HAP-1 (cell line): ENCODE measurements at regions not wholly inside any gene's neighbourhood (a gene's known extent, or its start where the extent isn't known, plus 50 kb on each side); places are given as distances from the start of the nearest gene placed in this dataset.
"Not testable (repeated sequence)": the region's sequence is repeated elsewhere in the genome, so short reads cannot be mapped to it uniquely, and the experiment has no call there.

Experiments
- DNase-seq, 2 experiments: peaks; one replicate each; pipeline ENCODE4 v3.0.0-alpha.2; 2016 to 2020; ENCODE audit warnings: low spot score in 2 of 2
- H3K27me3 ChIP-seq: fragments of 250-450 bp; sonication (Bioruptor Pico); 2 replicates; pipeline ENCODE4 v1.5.1; 2020; ENCODE audit warnings: low read depth, mild to moderate bottlenecking, moderate library complexity
- H3K36me3 ChIP-seq: fragments of 250-450 bp; sonication (Bioruptor Pico); replicated peaks from 2 replicates; pipeline ENCODE4 v1.5.1; 2020; ENCODE audit warnings: mild to moderate bottlenecking
- H3K4me1 ChIP-seq: fragments of 250-450 bp; sonication (Bioruptor Pico); 2 replicates; pipeline ENCODE4 v1.5.1; 2020; ENCODE audit warnings: mild to moderate bottlenecking
- H3K4me3 ChIP-seq: fragments of 250-450 bp; sonication (Bioruptor Pico); 2 replicates; pipeline ENCODE4 v1.5.1; 2020; ENCODE audit warnings: mild to moderate bottlenecking, moderate library complexity
- H3K9me3 ChIP-seq: fragments of 250-450 bp; sonication (Bioruptor Pico); 2 replicates; pipeline ENCODE4 v1.5.1; 2020; ENCODE audit warnings: mild to moderate bottlenecking, moderate library complexity
- in situ Hi-C: fragments of 300-500 bp; cut with MboI; formaldehyde crosslinking; loops from 3 replicates; pipeline ENCODE4 v1.14.3; 2020; ENCODE audit warnings: low sequenced_read_pairs, inconsistent platforms, mixed read lengths

- H3K4me1 ChIP-seq, DNase-seq, H3K27me3 ChIP-seq, in situ Hi-C loops, H3K9me3 ChIP-seq, H3K36me3 ChIP-seq, H3K4me3 ChIP-seq: not testable (repeated sequence)
These were observed 290.3 kb upstream of the NPAP1 start for GRCh38 chr15:24385258-24385657.

- Histone ChIP-seq H3K4me1 (no peaks in the 10 kb centered on the region), H3K27me3 (no peaks in the 10 kb centered on the region), H3K4me3 (no peak overlapping the region), H3K9me3 (no peaks in the 10 kb centered on the region), H3K36me3 (no peaks in the 10 kb centered on the region)
- no peak for DNase-seq
- in situ Hi-C loops = no loop called here
These were observed 281.3 kb upstream of the NPAP1 start for GRCh38 chr15:24394303-24394702.

- DNase-seq, H3K9me3 ChIP-seq, H3K4me3 ChIP-seq, H3K36me3 ChIP-seq, H3K4me1 ChIP-seq, H3K27me3 ChIP-seq, in situ Hi-C loops: not testable (repeated sequence)
These were observed 262.9 kb upstream of the NPAP1 start for GRCh38 chr15:24412649-24413048.

GRCh38 chr15:24426286-24427054 lies 249.1 kb upstream of the NPAP1 start:
- DNase-seq, H3K36me3 ChIP-seq, H3K4me1 ChIP-seq, H3K9me3 ChIP-seq, H3K27me3 ChIP-seq, H3K4me3 ChIP-seq, in situ Hi-C loops: not testable (repeated sequence)

- H3K9me3 ChIP-seq, H3K27me3 ChIP-seq, H3K4me3 ChIP-seq, H3K4me1 ChIP-seq, in situ Hi-C loops, DNase-seq, H3K36me3 ChIP-seq: not testable (repeated sequence)
These were observed 248.5 kb upstream of the NPAP1 start for GRCh38 chr15:24427055-24427400.

GRCh38 chr15:24435075-24435820 lies 240.3 kb upstream of the NPAP1 start:
- DNase-seq, H3K9me3 ChIP-seq, H3K36me3 ChIP-seq, H3K4me3 ChIP-seq, in situ Hi-C loops, H3K4me1 ChIP-seq, H3K27me3 ChIP-seq: not testable (repeated sequence)

GRCh38 chr15:24437270-24437669 lies 238.3 kb upstream of the NPAP1 start:
- H3K4me1 ChIP-seq, DNase-seq, H3K36me3 ChIP-seq, in situ Hi-C loops, H3K27me3 ChIP-seq, H3K4me3 ChIP-seq, H3K9me3 ChIP-seq: not testable (repeated sequence)

- DNase-seq, H3K9me3 ChIP-seq, H3K4me1 ChIP-seq, H3K36me3 ChIP-seq, H3K4me3 ChIP-seq, H3K27me3 ChIP-seq, in situ Hi-C loops: not testable (repeated sequence)
These were observed 237.8 kb upstream of the NPAP1 start for GRCh38 chr15:24437735-24438134.

- in situ Hi-C loops, H3K36me3 ChIP-seq, H3K9me3 ChIP-seq, DNase-seq, H3K4me3 ChIP-seq, H3K27me3 ChIP-seq, H3K4me1 ChIP-seq: not testable (repeated sequence)
These were observed 198.2 kb upstream of the NPAP1 start for GRCh38 chr15:24477107-24478025.

GRCh38 chr15:24485885-24486567 lies 189.5 kb upstream of the NPAP1 start:
- H3K4me3 ChIP-seq, in situ Hi-C loops, H3K27me3 ChIP-seq, H3K9me3 ChIP-seq, H3K36me3 ChIP-seq, DNase-seq, H3K4me1 ChIP-seq: not testable (repeated sequence)

- H3K9me3 ChIP-seq, DNase-seq, in situ Hi-C loops, H3K4me3 ChIP-seq, H3K4me1 ChIP-seq, H3K27me3 ChIP-seq, H3K36me3 ChIP-seq: not testable (repeated sequence)
These were observed 187.2 kb upstream of the NPAP1 start for GRCh38 chr15:24488164-24488907.

- H3K4me1 ChIP-seq, in situ Hi-C loops, H3K9me3 ChIP-seq, DNase-seq, H3K36me3 ChIP-seq, H3K27me3 ChIP-seq, H3K4me3 ChIP-seq: not testable (repeated sequence)
These were observed 170.4 kb upstream of the NPAP1 start for GRCh38 chr15:24505216-24505615.

GRCh38 chr15:24509714-24510113 lies 165.9 kb upstream of the NPAP1 start:
- H3K36me3 ChIP-seq, H3K4me3 ChIP-seq, H3K4me1 ChIP-seq, H3K9me3 ChIP-seq, DNase-seq, H3K27me3 ChIP-seq, in situ Hi-C loops: not testable (repeated sequence)
